Fibroblast of villous mesenchyme (primary cell): ENCODE measurements at regions not wholly inside any gene's neighbourhood (a gene's known extent, or its start where the extent isn't known, plus 50 kb on each side); places are given as distances from the start of the nearest gene placed in this dataset.

Experiments used
- DNase-seq: peaks from one replicate; pipeline ENCODE4 v3.0.0-alpha.2; 2010; ENCODE audit warnings: low read depth
- H3K4me3 ChIP-seq: 2 replicates; pipeline ENCODE4 v1.5.1; 2011; ENCODE audit warnings: low read depth, mild to moderate bottlenecking, low read length
- TF ChIP-seq, protein P1 (sequence below): IDR thresholded peaks from 2 replicates; pipeline ENCODE4 v1.5.1; 2012; ENCODE audit warnings: low read depth, mild to moderate bottlenecking, low read length; ENCODE audit not compliant: insufficient read depth

DNA sequence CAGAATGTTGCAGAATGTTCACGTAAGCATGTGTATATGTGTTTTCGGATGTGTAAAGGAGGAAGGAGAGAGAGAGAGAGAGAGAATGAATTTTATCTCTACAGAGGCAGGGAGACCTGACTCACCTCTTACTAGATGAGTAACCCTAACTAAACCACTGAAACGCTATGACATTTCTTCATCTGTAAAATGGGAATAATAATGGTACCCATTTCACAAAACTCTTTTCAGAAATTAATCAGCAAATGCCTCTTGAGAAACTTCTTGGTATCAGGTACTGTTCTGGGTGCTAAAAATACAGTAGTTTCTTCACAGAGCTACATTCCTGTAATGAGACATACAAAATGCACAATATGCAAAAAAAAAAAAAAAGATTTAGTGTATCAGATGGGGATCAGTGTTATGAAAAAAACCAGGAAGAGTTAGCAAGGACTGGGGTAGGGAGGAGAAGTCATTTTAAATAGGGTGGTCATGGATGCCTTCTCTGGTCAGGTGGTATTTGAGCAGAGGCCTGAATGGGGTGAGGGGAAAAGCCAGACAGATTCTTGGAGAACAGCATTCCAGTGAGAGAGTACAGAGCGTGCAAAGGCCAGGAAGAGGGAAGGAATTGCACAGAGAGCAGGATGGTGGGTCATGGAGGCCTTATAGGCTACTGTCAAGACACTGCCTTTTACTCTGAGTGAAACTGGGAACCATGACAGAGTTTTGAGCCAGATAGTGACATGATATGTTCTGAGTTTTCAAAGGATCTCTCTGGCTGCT is 84.9 kb upstream of the SPANXB1 start:
- no peak for DNase-seq
- TF ChIP-seq, protein P1, sequence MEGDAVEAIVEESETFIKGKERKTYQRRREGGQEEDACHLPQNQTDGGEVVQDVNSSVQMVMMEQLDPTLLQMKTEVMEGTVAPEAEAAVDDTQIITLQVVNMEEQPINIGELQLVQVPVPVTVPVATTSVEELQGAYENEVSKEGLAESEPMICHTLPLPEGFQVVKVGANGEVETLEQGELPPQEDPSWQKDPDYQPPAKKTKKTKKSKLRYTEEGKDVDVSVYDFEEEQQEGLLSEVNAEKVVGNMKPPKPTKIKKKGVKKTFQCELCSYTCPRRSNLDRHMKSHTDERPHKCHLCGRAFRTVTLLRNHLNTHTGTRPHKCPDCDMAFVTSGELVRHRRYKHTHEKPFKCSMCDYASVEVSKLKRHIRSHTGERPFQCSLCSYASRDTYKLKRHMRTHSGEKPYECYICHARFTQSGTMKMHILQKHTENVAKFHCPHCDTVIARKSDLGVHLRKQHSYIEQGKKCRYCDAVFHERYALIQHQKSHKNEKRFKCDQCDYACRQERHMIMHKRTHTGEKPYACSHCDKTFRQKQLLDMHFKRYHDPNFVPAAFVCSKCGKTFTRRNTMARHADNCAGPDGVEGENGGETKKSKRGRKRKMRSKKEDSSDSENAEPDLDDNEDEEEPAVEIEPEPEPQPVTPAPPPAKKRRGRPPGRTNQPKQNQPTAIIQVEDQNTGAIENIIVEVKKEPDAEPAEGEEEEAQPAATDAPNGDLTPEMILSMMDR: no peak
- H3K4me3 ChIP-seq: no peak overlapping the region

DNA sequence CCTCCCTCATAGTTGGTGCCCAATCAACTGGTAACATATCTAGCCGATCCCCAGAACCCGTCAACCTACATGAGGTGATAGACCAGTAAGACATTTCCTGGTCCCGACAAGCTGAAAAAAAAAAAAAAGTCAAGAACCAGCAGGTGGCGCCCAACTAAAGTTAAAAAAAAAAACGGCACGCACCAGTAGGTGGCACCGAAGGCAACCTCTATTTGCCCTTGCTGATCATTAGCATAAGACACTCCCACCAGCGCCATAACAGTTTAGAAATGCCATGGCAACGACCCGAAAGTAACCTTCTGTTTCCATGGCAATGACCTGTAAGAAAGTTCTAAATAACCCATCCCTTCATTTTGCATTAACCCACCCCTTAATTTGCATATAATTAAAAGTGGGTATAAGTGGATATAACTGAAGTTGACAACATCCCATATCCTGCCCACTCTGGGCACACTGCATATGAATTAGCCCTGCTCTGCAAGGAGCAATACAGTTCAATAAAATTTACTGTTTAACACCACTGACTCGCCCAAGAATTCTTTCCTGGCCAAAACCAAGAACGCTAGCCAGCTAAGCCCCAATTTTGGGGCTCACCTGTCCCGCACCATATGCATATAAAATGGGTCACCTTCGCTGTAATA is 83.9 kb upstream of the SPANXB1 start:
- peak; percentile 53 for DNase-seq
- TF ChIP-seq, protein P1: peak; percentile 43
- no peak overlapping the region for H3K4me3 ChIP-seq

DNA sequence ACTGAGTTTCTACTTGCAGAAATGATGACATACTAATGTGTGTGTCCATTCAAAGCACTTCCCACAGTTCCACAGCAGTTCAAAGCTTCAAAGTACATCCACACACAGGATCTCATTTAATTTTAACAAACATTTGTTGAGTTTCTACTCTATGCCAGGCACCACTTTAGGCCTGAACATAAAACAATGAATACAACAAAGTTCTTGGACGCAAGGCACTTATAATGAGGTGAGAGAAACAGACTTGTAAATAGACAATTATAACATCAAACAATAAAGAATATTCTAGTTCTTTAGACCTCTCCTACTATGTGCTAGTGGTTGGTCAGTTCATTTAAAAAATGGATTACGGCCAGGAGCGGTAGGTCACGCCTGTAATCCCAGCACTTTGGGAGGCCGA is 82.0 kb upstream of the SPANXB1 start:
- TF ChIP-seq, protein P1: no peak
- H3K4me3 ChIP-seq: no peak overlapping the region
- DNase-seq: no peak

DNA sequence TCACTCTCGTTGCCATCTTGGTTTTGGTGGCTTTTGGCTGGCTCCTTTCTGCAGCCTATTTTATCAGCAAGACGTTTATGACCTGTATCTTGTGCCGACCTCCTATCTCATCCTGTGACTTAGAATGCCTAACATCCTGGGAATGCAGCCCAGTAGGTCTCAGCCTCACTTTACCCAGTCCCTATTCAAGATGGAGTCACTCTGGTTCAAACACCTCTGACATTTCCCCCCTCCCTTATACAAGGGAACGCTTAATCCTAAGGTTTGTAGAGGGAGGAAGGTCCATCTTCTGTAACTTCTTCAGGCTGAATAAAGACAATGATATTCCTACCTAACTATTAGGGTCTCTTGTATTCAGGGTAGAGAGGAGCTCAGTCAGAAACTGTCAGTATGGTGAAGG is 79.3 kb upstream of the SPANXB1 start:
- TF ChIP-seq, protein P1: no peak
- DNase-seq: no peak
- no peak overlapping the region for H3K4me3 ChIP-seq

DNA sequence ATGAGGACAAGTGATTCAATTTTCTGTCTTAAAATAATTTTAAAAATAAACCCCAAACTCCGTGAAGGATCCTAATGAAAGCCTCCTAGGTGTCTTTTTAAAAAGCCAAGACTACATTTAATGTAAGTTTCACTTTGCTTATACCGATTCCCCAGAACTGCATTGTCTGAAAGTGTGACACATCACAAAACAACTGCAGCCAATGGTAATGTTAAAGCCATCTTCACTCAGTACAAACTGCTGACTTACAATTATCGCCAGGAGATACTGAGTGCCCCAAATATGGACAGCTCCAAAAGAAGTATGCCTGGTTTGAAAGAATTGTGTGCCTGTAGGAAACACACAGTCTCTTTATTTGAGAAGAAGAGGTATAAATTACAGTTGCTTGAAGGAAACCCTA is 73.7 kb upstream of the SPANXB1 start:
- no peak overlapping the region for H3K4me3 ChIP-seq
- DNase-seq: no peak
- TF ChIP-seq, protein P1: no peak

DNA sequence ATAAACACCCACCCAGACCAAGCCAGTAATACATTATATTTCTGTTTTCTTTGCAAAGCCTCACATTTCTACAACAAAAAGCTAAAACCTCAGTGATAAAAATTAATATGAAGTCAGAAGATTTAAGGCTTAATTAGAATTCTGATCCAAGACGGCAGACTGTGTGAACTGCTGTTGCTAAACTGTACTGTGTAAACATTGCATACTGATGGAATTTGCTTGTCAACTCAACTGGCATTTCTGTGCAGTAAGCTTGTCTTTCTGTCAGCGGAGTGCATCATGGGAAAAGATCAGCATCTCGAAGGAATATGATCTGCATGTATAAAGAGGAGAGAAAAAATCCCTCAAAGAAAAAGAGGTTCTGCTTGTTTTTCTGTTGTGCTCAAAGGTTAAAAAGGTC is 69.4 kb upstream of the SPANXB1 start:
- peak; percentile 28 for DNase-seq
- TF ChIP-seq, protein P1: no peak
- no peak overlapping the region for H3K4me3 ChIP-seq
